Hepatocyte (in vitro differentiated cells): ENCODE measurements at regions not wholly inside any gene's neighbourhood (a gene's known extent, or its start where the extent isn't known, plus 50 kb on each side); places are given as distances from the start of the nearest gene placed in this dataset.

Source experiments
- DNase-seq: peaks from one replicate; pipeline ENCODE4 v3.0.0-alpha.2; 2016; ENCODE audit warnings: low spot score
- H2AFZ ChIP-seq: fragments of 200-600 bp; sonication (generic); 2 replicates; pipeline ENCODE4 v1.6.0; 2016; ENCODE audit warnings: antibody characterized with exemption, mild to moderate bottlenecking
- H3K27ac ChIP-seq: fragments of 200-600 bp; sonication (generic); 2 replicates; pipeline ENCODE4 v1.5.1; 2016; ENCODE audit warnings: mild to moderate bottlenecking
- H3K27me3 ChIP-seq: fragments of 200-600 bp; sonication (generic); 2 replicates; pipeline ENCODE4 v1.6.1; 2016
- H3K36me3 ChIP-seq: fragments of 200-600 bp; sonication (generic); replicated peaks from 2 replicates; pipeline ENCODE4 v1.5.1; 2016; ENCODE audit warnings: low read depth; ENCODE audit not compliant: insufficient read depth
- H3K4me1 ChIP-seq: fragments of 200-600 bp; sonication (generic); 2 replicates; pipeline ENCODE4 v1.5.1; 2016; ENCODE audit warnings: mild to moderate bottlenecking, moderate library complexity; ENCODE audit not compliant: insufficient read depth
- H3K4me2 ChIP-seq: fragments of 200-600 bp; sonication (generic); 2 replicates; pipeline ENCODE4 v1.6.0; 2016
- H3K4me3 ChIP-seq: fragments of 200-600 bp; sonication (generic); 2 replicates; pipeline ENCODE4 v1.5.1; 2016; ENCODE audit warnings: mild to moderate bottlenecking
- H3K79me2 ChIP-seq: fragments of 200-600 bp; sonication (generic); 2 replicates; pipeline ENCODE4 v1.6.0; 2017; ENCODE audit warnings: mild to moderate bottlenecking
- H3K9me2 ChIP-seq: fragments of 200-600 bp; sonication (generic); replicated peaks from 2 replicates; pipeline ENCODE4 v1.6.0; 2017; ENCODE audit warnings: mild to moderate bottlenecking; ENCODE audit not compliant: insufficient read depth
- H3K9me3 ChIP-seq: fragments of 200-600 bp; sonication (generic); 2 replicates; pipeline ENCODE4 v1.5.1; 2016; ENCODE audit warnings: low read depth, mild to moderate bottlenecking
- H4K20me1 ChIP-seq: fragments of 200-600 bp; sonication (generic); 2 replicates; pipeline ENCODE4 v1.6.0; 2016; ENCODE audit warnings: mild to moderate bottlenecking; ENCODE audit not compliant: insufficient read depth, poor library complexity, severe bottlenecking
- EZH2 ChIP-seq: fragments of 200-600 bp; sonication (generic); IDR thresholded peaks from 2 replicates; pipeline ENCODE4 v1.6.1; 2016; ENCODE audit warnings: antibody characterized with exemption, mild to moderate bottlenecking, borderline replicate concordance
- EZH2phosphoT487 ChIP-seq: fragments of 200-600 bp; sonication (generic); IDR thresholded peaks from one replicate; pipeline ENCODE4 v1.6.1; 2018; ENCODE audit warnings: antibody characterized with exemption, mild to moderate bottlenecking, low read depth, moderate library complexity; ENCODE audit not compliant: unreplicated experiment, severe bottlenecking
- WGBS: methylation state at CpG from one replicate; pipeline ENCODE4 v1.1.6; 2016; ENCODE audit warnings: low lambda C conversion rate; ENCODE audit errors: missing lambda C conversion rate; 5-methylcytosine and 5-hydroxymethylcytosine counted together
- TF ChIP-seq, protein P1 (sequence below): fragments of 200-600 bp; sonication (generic); IDR thresholded peaks from 2 replicates; pipeline ENCODE4 v1.5.1; 2016; ENCODE audit warnings: antibody characterized with exemption, mild to moderate bottlenecking; ENCODE audit not compliant: poor library complexity

DNA sequence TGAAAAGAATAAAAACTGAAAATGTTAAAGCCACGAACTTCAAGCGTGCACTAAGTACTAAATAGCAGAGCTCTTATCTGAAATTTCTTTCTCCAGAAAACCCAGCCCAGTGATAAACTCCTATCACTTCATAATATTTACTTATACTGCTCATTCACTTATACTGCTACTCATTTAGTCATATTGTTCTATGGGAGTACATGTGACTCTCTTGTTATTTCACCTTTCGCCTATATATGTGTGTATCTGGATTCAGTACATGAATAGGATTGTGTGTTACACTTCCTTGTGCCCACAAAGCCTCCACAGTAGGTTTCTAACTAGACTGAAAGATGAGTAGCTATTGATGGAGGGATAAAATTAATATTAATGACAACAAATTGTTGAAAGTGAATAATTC, 526.8 kb upstream of the GRAMD2B start:
- Histone ChIP-seq H3K4me1 (no peaks in the 10 kb centered on the region), H3K9me3 (no peaks in the 10 kb centered on the region), H4K20me1 (no peaks in the 10 kb centered on the region), H3K4me3 (no peak overlapping the region), H3K4me2 (no peak overlapping the region), H2AFZ (no peak overlapping the region), H3K36me3 (no peaks in the 10 kb centered on the region), H3K27ac (no peak overlapping the region), H3K79me2 (no peaks in the 10 kb centered on the region), H3K27me3 (no peaks in the 10 kb centered on the region), H3K9me2 (no peaks in the 10 kb centered on the region)
- peak; percentile 7 for DNase-seq
- TF ChIP-seq EZH2 = no peak
- TF ChIP-seq, protein P1, sequence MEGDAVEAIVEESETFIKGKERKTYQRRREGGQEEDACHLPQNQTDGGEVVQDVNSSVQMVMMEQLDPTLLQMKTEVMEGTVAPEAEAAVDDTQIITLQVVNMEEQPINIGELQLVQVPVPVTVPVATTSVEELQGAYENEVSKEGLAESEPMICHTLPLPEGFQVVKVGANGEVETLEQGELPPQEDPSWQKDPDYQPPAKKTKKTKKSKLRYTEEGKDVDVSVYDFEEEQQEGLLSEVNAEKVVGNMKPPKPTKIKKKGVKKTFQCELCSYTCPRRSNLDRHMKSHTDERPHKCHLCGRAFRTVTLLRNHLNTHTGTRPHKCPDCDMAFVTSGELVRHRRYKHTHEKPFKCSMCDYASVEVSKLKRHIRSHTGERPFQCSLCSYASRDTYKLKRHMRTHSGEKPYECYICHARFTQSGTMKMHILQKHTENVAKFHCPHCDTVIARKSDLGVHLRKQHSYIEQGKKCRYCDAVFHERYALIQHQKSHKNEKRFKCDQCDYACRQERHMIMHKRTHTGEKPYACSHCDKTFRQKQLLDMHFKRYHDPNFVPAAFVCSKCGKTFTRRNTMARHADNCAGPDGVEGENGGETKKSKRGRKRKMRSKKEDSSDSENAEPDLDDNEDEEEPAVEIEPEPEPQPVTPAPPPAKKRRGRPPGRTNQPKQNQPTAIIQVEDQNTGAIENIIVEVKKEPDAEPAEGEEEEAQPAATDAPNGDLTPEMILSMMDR = no peak
- TF ChIP-seq EZH2phosphoT487 = no peak
- 44% methylated on average over 3 of the region's 3 CpGs for WGBS

DNA sequence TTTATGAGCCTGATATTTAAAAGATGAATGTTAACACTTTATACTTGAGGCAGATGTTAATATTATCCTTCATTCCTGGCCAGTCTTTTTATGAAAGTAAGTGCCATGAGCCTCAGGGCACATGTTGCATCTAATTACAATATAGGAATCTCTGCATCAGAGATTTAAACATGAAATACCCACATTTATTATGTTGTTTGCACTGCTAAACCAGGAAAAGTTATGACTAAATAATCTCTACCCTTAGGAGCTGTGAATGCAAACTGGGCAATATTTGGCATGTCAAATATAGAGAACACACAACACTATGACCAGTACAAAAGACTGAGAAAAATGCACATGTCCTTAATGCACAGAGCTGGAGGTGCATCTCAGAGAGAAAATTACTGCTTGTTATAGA, 526.1 kb upstream of the GRAMD2B start:
- H4K20me1 ChIP-seq = no peaks in the 10 kb centered on the region
- no peaks in the 10 kb centered on the region for H3K36me3 ChIP-seq
- H3K27ac ChIP-seq = no peak overlapping the region

DNA sequence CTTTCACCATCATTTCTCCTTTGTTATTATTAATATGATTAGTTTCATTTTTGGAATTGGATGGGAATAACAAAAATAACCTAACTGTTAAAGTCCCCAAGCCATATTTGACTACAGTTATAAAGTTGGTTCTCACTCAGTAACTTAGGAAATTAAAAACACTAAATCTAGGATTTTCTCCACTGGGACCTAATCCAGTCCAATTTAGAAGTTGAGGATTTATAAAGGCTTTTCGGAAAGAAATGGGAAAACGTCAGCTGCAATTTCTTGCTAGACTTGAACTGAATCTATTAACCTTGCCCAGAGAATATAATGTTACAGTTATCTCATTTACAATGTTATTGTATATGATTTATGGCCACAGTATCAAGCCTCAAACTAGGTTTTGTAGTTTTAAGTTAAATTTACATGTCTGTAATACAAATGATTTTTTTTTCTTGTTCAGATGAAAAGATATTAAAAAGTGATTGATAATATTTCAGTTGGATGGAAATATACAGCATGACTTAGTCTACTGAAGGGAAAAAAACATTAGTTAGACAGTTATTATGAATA, 524.3 kb upstream of the GRAMD2B start:
- Histone ChIP-seq H2AFZ (no peak overlapping the region), H4K20me1 (no peaks in the 10 kb centered on the region), H3K4me2 (no peak overlapping the region), H3K4me3 (no peak overlapping the region), H3K9me3 (no peaks in the 10 kb centered on the region), H3K27me3 (no peaks in the 10 kb centered on the region), H3K9me2 (no peaks in the 10 kb centered on the region), H3K4me1 (no peaks in the 10 kb centered on the region), H3K36me3 (no peaks in the 10 kb centered on the region), H3K79me2 (no peaks in the 10 kb centered on the region), H3K27ac (no peak overlapping the region)
- no peak for TF ChIP-seq EZH2
- no peak for DNase-seq
- 67% methylated on average over 2 of the region's 2 CpGs for WGBS

More for the DNA sequence above, 526.1 kb upstream of the GRAMD2B start:
- Histone ChIP-seq H3K4me1 (no peaks in the 10 kb centered on the region), H3K27me3 (no peaks in the 10 kb centered on the region), H3K9me2 (no peaks in the 10 kb centered on the region), H3K4me3 (no peak overlapping the region), H3K79me2 (no peaks in the 10 kb centered on the region), H3K9me3 (no peaks in the 10 kb centered on the region), H2AFZ (no peak overlapping the region), H3K4me2 (no peak overlapping the region)
- DNase-seq = no peak
- TF ChIP-seq, protein P1 = no peak
- TF ChIP-seq EZH2 (no peak), EZH2phosphoT487 (no peak)

DNA sequence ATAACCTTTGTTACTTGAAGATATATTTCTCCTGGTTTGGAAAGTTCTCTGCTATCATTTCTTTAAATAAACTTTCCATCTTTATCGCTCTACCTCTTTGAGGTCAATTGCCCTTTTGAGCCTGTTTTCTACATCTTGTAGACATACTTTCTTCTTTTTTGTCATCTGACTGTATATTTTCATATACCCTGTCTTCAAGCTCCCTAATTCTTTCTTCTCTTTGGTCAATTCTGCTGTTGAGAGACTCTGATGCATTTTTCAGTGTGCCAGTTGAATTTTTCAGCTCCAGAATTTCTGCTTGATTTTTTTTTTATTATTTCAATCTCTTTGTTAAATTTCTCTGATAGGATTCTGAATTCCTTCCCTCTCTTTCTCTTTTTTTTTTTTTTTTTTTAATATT, 511.2 kb upstream of the GRAMD2B start:
- Histone ChIP-seq H3K79me2 (no peaks in the 10 kb centered on the region), H3K4me3 (no peak overlapping the region), H3K4me2 (no peak overlapping the region), H3K9me3 (no peaks in the 10 kb centered on the region), H3K27me3 (no peaks in the 10 kb centered on the region), H3K4me1 (no peaks in the 10 kb centered on the region), H4K20me1 (no peaks in the 10 kb centered on the region), H2AFZ (no peak overlapping the region), H3K36me3 (no peaks in the 10 kb centered on the region), H3K27ac (no peak overlapping the region), H3K9me2 (no peaks in the 10 kb centered on the region)
- DNase-seq = no peak
- WGBS = 96% methylated on average over 1 of the region's 1 CpG
- TF ChIP-seq EZH2phosphoT487 (no peak), EZH2 (no peak)
- TF ChIP-seq, protein P1 = no peak
